RCC 7860 (cell line): ENCODE measurements at regions not wholly inside any gene's neighbourhood (a gene's known extent, or its start where the extent isn't known, plus 50 kb on each side); places are given as distances from the start of the nearest gene placed in this dataset.

ENCODE experiments used
- DNase-seq: peaks from one replicate; pipeline ENCODE4 v3.0.0-alpha.2; 2015; ENCODE audit warnings: low spot score
- FAIRE-seq: peaks from 2 replicates; lab custom pipeline; 2012; peaks lifted over from hg19 to GRCh38; lab: Jason Lieb, UNC

- DNase-seq (no peak), FAIRE-seq (no peak)
Measured at GRCh38 chr13:47281991-47282390, 385.1 kb upstream of the HTR2A start.

GRCh38 chr13:47279920-47280319, 383.1 kb upstream of the HTR2A start:
- no peak for DNase-seq

GRCh38 chr13:47277774-47278173, 380.9 kb upstream of the HTR2A start:
- no peak for FAIRE-seq
- no peak for DNase-seq

More at GRCh38 chr13:47279920-47280319, 383.1 kb upstream of the HTR2A start:
- FAIRE-seq: no peak

GRCh38 chr13:47268270-47268669, 371.4 kb upstream of the HTR2A start:
- no peak for DNase-seq

GRCh38 chr13:47258384-47258783, 361.5 kb upstream of the HTR2A start:
- FAIRE-seq (no peak), DNase-seq (no peak)

More at GRCh38 chr13:47268270-47268669, 371.4 kb upstream of the HTR2A start:
- FAIRE-seq: no peak

- FAIRE-seq: no peak
Measured at GRCh38 chr13:47256618-47257017, 359.8 kb upstream of the HTR2A start.

GRCh38 chr13:47252627-47253026, 355.8 kb upstream of the HTR2A start:
- FAIRE-seq: no peak
- DNase-seq: no peak

More at GRCh38 chr13:47256618-47257017, 359.8 kb upstream of the HTR2A start:
- DNase-seq: no peak

GRCh38 chr13:47251771-47252170, 354.9 kb upstream of the HTR2A start:
- FAIRE-seq (no peak), DNase-seq (no peak)

GRCh38 chr13:47250146-47250545, 353.3 kb upstream of the HTR2A start:
- DNase-seq: no peak
- FAIRE-seq: no peak

- FAIRE-seq (no peak), DNase-seq (no peak)
Measured at GRCh38 chr13:47249266-47249665, 352.4 kb upstream of the HTR2A start.

- FAIRE-seq: no peak
Measured at GRCh38 chr13:47241446-47241845, 344.6 kb upstream of the HTR2A start.

GRCh38 chr13:47239025-47239424, 342.2 kb upstream of the HTR2A start:
- FAIRE-seq: no peak
- DNase-seq: no peak

More at GRCh38 chr13:47241446-47241845, 344.6 kb upstream of the HTR2A start:
- DNase-seq: no peak

GRCh38 chr13:47237571-47237970, 340.7 kb upstream of the HTR2A start:
- FAIRE-seq: no peak
- no peak for DNase-seq

GRCh38 chr13:47233734-47234133, 336.9 kb upstream of the HTR2A start:
- no peak for DNase-seq
- no peak for FAIRE-seq

- FAIRE-seq: no peak
- no peak for DNase-seq
Measured at GRCh38 chr13:47232516-47232915, 335.7 kb upstream of the HTR2A start.

- DNase-seq: no peak
- FAIRE-seq: no peak
Measured at GRCh38 chr13:47230155-47230554, 333.3 kb upstream of the HTR2A start.

GRCh38 chr13:47226516-47226915, 329.7 kb upstream of the HTR2A start:
- DNase-seq: no peak
- FAIRE-seq: no peak

- FAIRE-seq (no peak), DNase-seq (no peak)
Measured at GRCh38 chr13:47220453-47221140, 323.7 kb upstream of the HTR2A start.

- DNase-seq (no peak), FAIRE-seq (no peak)
Measured at GRCh38 chr13:47218611-47219010, 321.8 kb upstream of the HTR2A start.

- FAIRE-seq (no peak), DNase-seq (no peak)
Measured at GRCh38 chr13:47216176-47216822, 319.4 kb upstream of the HTR2A start.

- FAIRE-seq (no peak), DNase-seq (no peak)
Measured at GRCh38 chr13:47215736-47216135, 318.9 kb upstream of the HTR2A start.

GRCh38 chr13:47213047-47213446, 316.2 kb upstream of the HTR2A start:
- FAIRE-seq (no peak), DNase-seq (no peak)
